ENCODE measurements at regions not wholly inside any gene's neighbourhood (a gene's known extent, or its start where the extent isn't known, plus 50 kb on each side); places are given as distances from the start of the nearest gene placed in this dataset.

GRCh38 chr2:219877728-219878127 lies 250.3 kb downstream of the SLC4A3 start:
- TF ChIP-seq CTCF (IDR thresholded peaks at IDR 0.05): no peak

DNA sequence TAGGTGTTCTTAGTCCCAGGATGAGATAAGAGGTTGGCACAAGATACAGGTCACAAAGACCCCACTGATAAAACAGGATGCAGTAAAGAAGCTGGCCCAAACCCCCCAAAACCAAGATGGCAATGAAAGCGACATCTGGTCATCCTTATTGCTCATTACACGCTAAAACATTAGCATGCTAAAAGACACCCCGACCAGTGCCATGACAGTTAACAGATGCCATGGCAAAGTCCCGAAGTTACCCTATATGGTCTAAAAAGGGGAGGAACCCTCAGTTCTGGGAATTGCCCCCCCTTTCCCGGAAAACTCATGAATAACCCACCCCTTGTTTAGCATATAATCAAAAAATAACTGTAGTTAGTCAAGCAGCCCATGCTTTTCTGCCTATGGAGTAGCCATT lies 251.1 kb downstream of the SLC4A3 start:
- TF ChIP-seq CTCF (IDR thresholded peaks at IDR 0.05): no peak

DNA sequence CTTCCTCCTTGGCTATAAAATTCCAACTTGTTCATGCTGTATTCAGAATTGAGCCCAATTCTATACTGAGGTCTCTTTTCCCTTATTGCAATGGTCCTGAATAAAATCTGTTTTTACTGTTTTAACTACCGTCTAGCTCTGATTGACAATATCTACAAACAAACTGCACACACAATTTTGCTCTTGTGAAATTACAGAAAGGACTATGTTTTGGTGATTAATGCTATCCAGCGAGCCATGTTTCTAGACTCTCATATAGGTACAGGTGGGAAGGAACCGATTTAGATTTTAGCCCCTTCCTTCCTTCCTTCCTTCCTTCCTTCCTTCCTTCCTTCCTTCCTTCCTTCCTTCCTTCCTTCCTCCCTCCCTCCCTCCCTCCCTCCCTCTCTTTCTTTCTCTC lies 254.4 kb downstream of the SLC4A3 start:
- no peak for TF ChIP-seq CTCF (IDR thresholded peaks at IDR 0.05)

DNA sequence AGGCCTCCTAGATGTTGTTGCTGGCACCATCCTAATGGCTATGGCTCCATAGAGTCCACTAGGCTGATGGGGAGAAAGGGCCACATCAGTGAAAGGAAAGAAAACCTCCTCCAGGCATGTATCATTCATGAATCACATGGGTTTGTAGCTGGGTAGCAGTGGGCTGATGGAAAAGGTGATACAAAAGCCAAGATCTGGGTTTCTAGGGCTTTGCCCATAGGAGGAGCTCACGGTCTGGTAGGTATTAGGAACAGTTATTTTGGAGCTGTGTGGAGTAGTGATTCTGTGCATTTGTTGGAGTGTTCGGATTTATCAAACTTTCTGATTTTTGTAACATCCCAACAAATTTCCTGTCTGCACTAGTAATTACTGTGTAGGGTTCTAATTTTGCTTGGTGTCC lies 259.2 kb downstream of the SLC4A3 start:
- TF ChIP-seq CTCF (IDR thresholded peaks at IDR 0.05): no peak

- TF ChIP-seq CTCF (IDR thresholded peaks at IDR 0.05): no peak
These were observed 260.4 kb downstream of the SLC4A3 start for GRCh38 chr2:219887870-219888269.

DNA sequence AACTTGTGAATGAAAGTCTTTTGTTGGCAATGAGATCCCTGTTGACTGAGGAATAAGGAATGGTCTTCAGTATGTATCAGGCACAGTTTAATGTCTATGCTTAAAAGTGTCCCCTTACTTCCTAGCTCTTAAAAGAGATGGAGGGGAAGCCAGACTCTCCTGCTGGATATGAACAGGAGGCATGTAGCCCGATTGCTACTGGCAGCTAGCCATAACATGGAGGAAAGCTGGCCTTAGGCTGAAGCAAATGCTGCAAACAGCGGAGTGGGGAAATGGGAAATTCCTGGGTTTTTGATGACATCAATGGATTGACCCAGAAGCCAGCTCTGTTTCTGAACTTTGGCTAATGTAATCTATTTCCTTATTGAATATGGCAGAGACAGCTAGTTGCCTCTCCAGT lies 266.1 kb downstream of the SLC4A3 start:
- no peak for TF ChIP-seq CTCF (IDR thresholded peaks at IDR 0.05)

DNA sequence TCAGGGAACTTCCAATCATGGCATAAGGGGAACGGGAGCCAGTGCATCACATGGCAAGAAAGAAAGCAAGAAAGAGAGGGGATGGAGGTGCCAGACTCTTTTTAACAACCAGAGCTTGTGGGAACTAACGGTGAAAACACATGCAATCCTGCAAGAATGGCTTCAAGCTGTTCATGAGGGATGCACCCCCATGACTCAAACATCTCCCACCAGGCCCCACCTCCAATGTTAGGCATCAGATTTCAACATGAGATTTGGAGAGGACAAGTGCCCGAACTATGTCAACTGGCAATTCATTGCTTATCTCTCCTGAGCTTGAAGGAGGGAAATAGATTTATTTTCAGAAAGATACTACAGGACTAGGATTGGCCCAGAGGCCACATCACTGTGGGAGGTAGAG lies 270.0 kb downstream of the SLC4A3 start:
- no peak for TF ChIP-seq CTCF (IDR thresholded peaks at IDR 0.05)

- TF ChIP-seq CTCF (IDR thresholded peaks at IDR 0.05): no peak
These were observed 273.7 kb downstream of the SLC4A3 start for GRCh38 chr2:219901155-219901554.

All from LNCAP (cell line).